Keratinocyte (primary cell): ENCODE measurements at regions not wholly inside any gene's neighbourhood (a gene's known extent, or its start where the extent isn't known, plus 50 kb on each side); places are given as distances from the start of the nearest gene placed in this dataset.

ENCODE experiments used
- DNase-seq: peaks from one replicate; pipeline ENCODE4 v3.0.0-alpha.2; 2011; ENCODE audit warnings: low read depth, missing footprints, low spot score
- FAIRE-seq: peaks from 2 replicates; lab custom pipeline; 2011; peaks lifted over from hg19 to GRCh38; lab: Jason Lieb, UNC
- H2AFZ ChIP-seq: 2 replicates; pipeline ENCODE4 v1.6.0; 2012; ENCODE audit warnings: low read length, control low read depth, inconsistent platforms; ENCODE audit not compliant: control insufficient read depth
- H3K27ac ChIP-seq: 2 replicates; pipeline ENCODE4 v1.5.1; 2011; ENCODE audit warnings: low read length; ENCODE audit not compliant: control insufficient read depth, insufficient read depth
- H3K27me3 ChIP-seq: 3 replicates; pipeline ENCODE4 v1.6.0; 2011; ENCODE audit warnings: low read length; ENCODE audit not compliant: control insufficient read depth, insufficient read depth; ENCODE audit errors: extremely low read depth
- H3K36me3 ChIP-seq, 2 experiments: 2 replicates in 1 of 2; 3 replicates in 1 of 2; pipeline ENCODE4 v1.5.1; 2011; ENCODE audit warnings: low read length in 2 of 2, mild to moderate bottlenecking in 1 of 2; ENCODE audit not compliant: control insufficient read depth in 2 of 2, insufficient read depth in 2 of 2; ENCODE audit errors: extremely low read depth in 1 of 2
- H3K4me1 ChIP-seq: 3 replicates; pipeline ENCODE4 v1.5.1; 2011; ENCODE audit warnings: low read length; ENCODE audit not compliant: control insufficient read depth, insufficient read depth; ENCODE audit errors: extremely low read depth
- H3K4me2 ChIP-seq: 3 replicates; pipeline ENCODE4 v1.6.0; 2011; ENCODE audit warnings: low read depth, low read length; ENCODE audit not compliant: control insufficient read depth, insufficient read depth; ENCODE audit errors: extremely low read depth
- H3K4me3 ChIP-seq, 3 experiments: fragments of 200-600 bp in 1 of 3; sonication (generic) in 1 of 3; 2 replicates in 2 of 3; 3 replicates in 1 of 3; pipeline ENCODE4 v1.5.1; 2011 to 2016; ENCODE audit warnings: low read length in 3 of 3, mild to moderate bottlenecking in 3 of 3, control low read depth in 2 of 3, inconsistent platforms in 1 of 3, low read depth in 1 of 3, mixed read lengths in 1 of 3, mixed run types in 1 of 3, moderate library complexity in 1 of 3; ENCODE audit not compliant: control insufficient read depth in 2 of 3, insufficient read depth in 2 of 3; ENCODE audit errors: extremely low read depth in 1 of 3
- H3K79me2 ChIP-seq: 2 replicates; pipeline ENCODE4 v1.6.0; 2012; ENCODE audit warnings: low read length; ENCODE audit not compliant: control insufficient read depth, insufficient read depth
- H3K9ac ChIP-seq: 3 replicates; pipeline ENCODE4 v1.6.0; 2011; ENCODE audit warnings: low read length; ENCODE audit not compliant: control insufficient read depth, insufficient read depth; ENCODE audit errors: extremely low read depth
- H3K9me1 ChIP-seq: 3 replicates; pipeline ENCODE4 v1.6.0; 2011; ENCODE audit warnings: low read length; ENCODE audit not compliant: control insufficient read depth, insufficient read depth; ENCODE audit errors: extremely low read depth
- H3K9me3 ChIP-seq: 2 replicates; pipeline ENCODE4 v1.5.1; 2012; ENCODE audit warnings: low read depth, low read length; ENCODE audit not compliant: control insufficient read depth
- H4K20me1 ChIP-seq: 3 replicates; pipeline ENCODE4 v1.6.0; 2011; ENCODE audit warnings: low read length; ENCODE audit not compliant: control insufficient read depth, insufficient read depth; ENCODE audit errors: extremely low read depth
- CTCF ChIP-seq, 3 experiments: IDR thresholded peaks in 1 of 3; conservative IDR thresholded peaks in 1 of 3; optimal IDR thresholded peaks in 1 of 3; 2 replicates in 2 of 3; 3 replicates in 1 of 3; pipeline versions ENCODE3 to v1.5.1; 2011; ENCODE audit warnings: low read length in 3 of 3, mild to moderate bottlenecking in 3 of 3, moderate library complexity in 2 of 3, control low read depth in 1 of 3, inconsistent platforms in 1 of 3; ENCODE audit not compliant: insufficient read depth in 2 of 3; ENCODE audit errors: extremely low read depth in 1 of 3
- EZH2 ChIP-seq: IDR thresholded peaks from one replicate; pipeline ENCODE4 v1.6.1; 2012; ENCODE audit warnings: inconsistent platforms, mild to moderate bottlenecking, low read length, moderate library complexity
- dilution Hi-C: fragments of 300-500 bp; cut with MboI; formaldehyde crosslinking; loops from one replicate; pipeline ENCODE4 v1.7.0; 2020; ENCODE audit warnings: low sequenced_read_pairs; ENCODE audit not compliant: extremely low pct_ligation_motif_present

GRCh38 chr13:44163108-44163507, 210.5 kb upstream of the SERP2 start:
- no peak overlapping the region for H3K27ac ChIP-seq
- FAIRE-seq, result no peak

GRCh38 chr13:44165221-44165888, 208.3 kb upstream of the SERP2 start:
- no peak for FAIRE-seq
- Histone ChIP-seq H3K9me3 (no peaks in the 10 kb centered on the region), H3K36me3 (no peaks in the 10 kb centered on the region), H3K27ac (no peak overlapping the region), H3K79me2 (no peaks in the 10 kb centered on the region), H3K4me2 (no peak overlapping the region), H4K20me1 (no peaks in the 10 kb centered on the region), H2AFZ (no peak overlapping the region), H3K4me1 (peaks cover 5% of the 10 kb centered on the region), H3K9ac (no peak overlapping the region), H3K9me1 (no peaks in the 10 kb centered on the region), H3K27me3 (no peaks in the 10 kb centered on the region), H3K4me3 (no peak overlapping the region)
- no peak for DNase-seq
- dilution Hi-C loops, result no loop called here
- TF ChIP-seq EZH2, result no peak
- no peak for TF ChIP-seq CTCF (optimal IDR thresholded peaks at IDR 0.05 in 1 of 3, IDR thresholded peaks at IDR 0.05 in 1 of 3, conservative IDR thresholded peaks at IDR 0.05 in 1 of 3; ENCODE audit: extremely low read depth in 1 of 3, insufficient read depth in 2 of 3, low read length in 3 of 3)

More at GRCh38 chr13:44163108-44163507, 210.5 kb upstream of the SERP2 start:
- H3K9ac ChIP-seq, result no peak overlapping the region
- no peak overlapping the region for H3K4me2 ChIP-seq
- H3K36me3 ChIP-seq, result no peaks in the 10 kb centered on the region
- TF ChIP-seq CTCF (optimal IDR thresholded peaks at IDR 0.05 in 1 of 3, IDR thresholded peaks at IDR 0.05 in 1 of 3, conservative IDR thresholded peaks at IDR 0.05 in 1 of 3; ENCODE audit: extremely low read depth in 1 of 3, insufficient read depth in 2 of 3, low read length in 3 of 3) (no peak), EZH2 (no peak)
- H3K27me3 ChIP-seq, result no peaks in the 10 kb centered on the region
- H3K9me3 ChIP-seq, result no peaks in the 10 kb centered on the region
- no peaks in the 10 kb centered on the region for H3K79me2 ChIP-seq
- no peaks in the 10 kb centered on the region for H3K9me1 ChIP-seq
- no peaks in the 10 kb centered on the region for H4K20me1 ChIP-seq
- peaks cover 26% of the 10 kb centered on the region for H3K4me1 ChIP-seq
- no peak overlapping the region for H3K4me3 ChIP-seq
- DNase-seq, result no peak
- dilution Hi-C loops, result no loop called here
- H2AFZ ChIP-seq, result no peak overlapping the region
